HG03354 (cell line): ENCODE measurements at regions not wholly inside any gene's neighbourhood (a gene's known extent, or its start where the extent isn't known, plus 50 kb on each side); places are given as distances from the start of the nearest gene placed in this dataset.

Experiments used
- ATAC-seq: cut with Tn5 transposase; IDR thresholded peaks from one replicate; pipeline ENCODE4 v1.9.1; 2021; ENCODE audit warnings: mild to moderate bottlenecking; ENCODE audit not compliant: unreplicated experiment, poor library complexity, severe bottlenecking

GRCh38 chr1:239810061-239810481 lies 281.6 kb upstream of the FMN2 start:
- ATAC-seq = no peak

- ATAC-seq = no peak
Observed at GRCh38 chr1:239811211-239811885, 280.3 kb upstream of the FMN2 start.

GRCh38 chr1:239812580-239812979 lies 279.1 kb upstream of the FMN2 start:
- no peak for ATAC-seq

GRCh38 chr1:239814306-239814881 lies 277.3 kb upstream of the FMN2 start:
- no peak for ATAC-seq

- ATAC-seq = no peak
Observed at GRCh38 chr1:239815074-239815473, 276.6 kb upstream of the FMN2 start.

- no peak for ATAC-seq
Observed at GRCh38 chr1:239816081-239816782, 275.5 kb upstream of the FMN2 start.

- ATAC-seq = no peak
Observed at GRCh38 chr1:239817276-239817675, 274.4 kb upstream of the FMN2 start.

GRCh38 chr1:239817801-239818200 lies 273.9 kb upstream of the FMN2 start:
- ATAC-seq = no peak

GRCh38 chr1:239819096-239819495 lies 272.6 kb upstream of the FMN2 start:
- ATAC-seq = no peak

- ATAC-seq = no peak
Observed at GRCh38 chr1:239819756-239820250, 271.9 kb upstream of the FMN2 start.

- no peak for ATAC-seq
Observed at GRCh38 chr1:239823852-239824251, 267.8 kb upstream of the FMN2 start.

- no peak for ATAC-seq
Observed at GRCh38 chr1:239826211-239826610, 265.5 kb upstream of the FMN2 start.

- no peak for ATAC-seq
Observed at GRCh38 chr1:239826736-239827135, 264.9 kb upstream of the FMN2 start.

GRCh38 chr1:239829535-239829934 lies 262.1 kb upstream of the FMN2 start:
- ATAC-seq = no peak

GRCh38 chr1:239831577-239832355 lies 259.9 kb upstream of the FMN2 start:
- no peak for ATAC-seq

GRCh38 chr1:239833723-239834122 lies 258.0 kb upstream of the FMN2 start:
- no peak for ATAC-seq

- no peak for ATAC-seq
Observed at GRCh38 chr1:239835946-239836440, 255.7 kb upstream of the FMN2 start.

GRCh38 chr1:239840336-239840735 lies 251.3 kb upstream of the FMN2 start:
- ATAC-seq = no peak

GRCh38 chr1:239840790-239841189 lies 250.9 kb upstream of the FMN2 start:
- ATAC-seq = no peak

GRCh38 chr1:239841631-239842030 lies 250.1 kb upstream of the FMN2 start:
- no peak for ATAC-seq
